Heart left ventricle (tissue), 13 donors: ENCODE measurements at regions not wholly inside any gene's neighbourhood (a gene's known extent, or its start where the extent isn't known, plus 50 kb on each side); places are given as distances from the start of the nearest gene placed in this dataset.

Source experiments
- CTCF ChIP-seq, 12 donors: fragments of 200-600 bp; sonication (generic) in 4 of 12; IDR thresholded peaks; one replicate each; pipeline versions ENCODE4 v1.5.0 to v1.8.0; 2018 to 2022; ENCODE audit warnings: antibody characterized with exemption in 12 of 12, mild to moderate bottlenecking in 5 of 12
- POLR2A ChIP-seq, 2 donors: fragments of 450-650 bp; IDR thresholded peaks; one replicate each; pipeline ENCODE4 v1.6.1; 2017; ENCODE audit warnings: antibody characterized with exemption in 2 of 2, mild to moderate bottlenecking in 2 of 2, moderate library complexity in 2 of 2
- donor health status: ischemic (EF 13 %, LVEDD 7.1; RV severe dilation, severe dysfunction).
- donor health status: DM: no; HTN: yes; CAD: no.
- donor health status: DM: no; HTN: no; CAD: no.
- donor health status: ischemic (EF 25% LVEDD 6.9; RV normal size, moderate dysfunction).
- donor health status: ischemic (EF 25% LVEDD 5.7; RV mildly dilated, moderate dysfunction).
- donor health status: ischemic (EF 35%, LVEDD 5.7; RV mildly dilated, moderate dysfunction).
- donor health status: nonischemic (EF 11% LVEDD 7.7; RV severe dilation, severe dysfunction).
- donor health status: DM: yes; HTN: yes; CAD: no.
- donor health status: PGD.
- donor health status: ischemic (EF 29% LVEDD 5.4; RV normal size, mild dysfunction).
- donor health status: nonischemic (EF 23%, LVEDD 6.1; RV moderate dilation, normal function).

GRCh38 chr7:155980841-155981240 is 168.6 kb upstream of the SHH start:
- no peak for TF ChIP-seq CTCF (IDR thresholded peaks at IDR 0.05)
- TF ChIP-seq POLR2A (IDR thresholded peaks at IDR 0.05): no peak
